Stimulated activated CD4-positive, alpha-beta T cell treated with anti-CD3 and anti-CD28 coated beads, TNF-alpha, amount 100 ng/mL, for 4 hours (primary cell): ENCODE measurements at regions not wholly inside any gene's neighbourhood (a gene's known extent, or its start where the extent isn't known, plus 50 kb on each side); places are given as distances from the start of the nearest gene placed in this dataset.
"Not testable (repeated sequence)": the region's sequence is repeated elsewhere in the genome, so short reads cannot be mapped to it uniquely, and the experiment has no call there.

ENCODE experiments used
- DNase-seq, 3 experiments: peaks; one replicate each; pipeline ENCODE4 v3.0.0-alpha.2; 2020; ENCODE audit warnings: low read depth in 3 of 3

DNA sequence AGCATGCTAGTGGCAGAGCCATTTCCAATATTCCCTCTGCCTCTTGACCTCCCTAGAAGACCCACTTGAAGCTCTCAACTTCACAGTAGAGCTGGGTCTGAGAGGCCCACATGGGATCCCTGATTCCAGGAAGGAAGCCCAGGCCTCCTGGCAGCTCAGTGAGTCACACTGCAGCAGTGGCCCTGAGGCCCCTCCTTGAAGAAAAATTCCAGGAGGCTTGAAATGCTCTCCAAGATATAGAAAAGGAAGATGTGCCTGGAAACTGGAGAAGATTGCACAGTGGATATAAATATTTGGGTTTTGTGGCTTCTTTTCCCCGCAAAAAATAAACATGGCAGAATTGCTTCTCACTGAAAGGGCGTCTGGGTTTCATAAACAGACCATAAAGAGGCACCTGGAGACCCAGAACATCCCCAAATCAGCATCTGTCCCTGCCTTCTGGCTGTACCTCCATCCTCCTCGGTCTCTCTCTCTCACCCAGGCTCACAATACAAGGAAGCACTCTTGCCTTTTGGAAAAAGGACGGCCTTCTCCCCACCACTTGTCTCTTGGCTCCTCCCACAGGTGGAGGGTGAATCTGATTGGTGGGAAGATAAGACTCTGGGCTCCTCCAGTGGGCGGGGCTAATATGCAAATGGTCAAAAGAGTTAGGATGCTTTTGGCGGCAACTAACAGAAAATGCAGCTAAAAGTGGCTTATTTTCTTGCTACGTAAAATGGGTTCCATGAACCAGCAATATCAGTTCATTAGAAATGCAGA, 200.0 kb upstream of the SULF2 start:
- no peak for DNase-seq

DNA sequence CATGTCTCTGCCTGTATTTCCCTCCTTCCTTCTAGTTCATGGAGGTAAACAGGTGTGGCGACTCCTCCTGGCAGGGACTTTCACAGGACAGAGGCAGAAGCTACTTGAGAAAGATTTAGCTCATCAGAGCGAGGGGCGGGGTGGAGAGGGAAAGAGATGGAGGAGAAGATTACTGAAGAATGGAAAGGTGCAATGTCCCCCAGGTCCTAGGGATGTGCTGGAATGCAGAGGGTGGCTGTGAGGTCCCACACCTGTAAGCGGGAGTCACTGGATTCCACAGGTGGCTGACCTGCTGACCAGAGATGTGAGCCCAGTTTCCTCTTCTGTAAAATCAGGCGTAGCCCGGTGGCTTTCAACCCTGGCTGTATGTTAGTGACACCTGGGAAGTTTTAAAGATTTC, 199.2 kb upstream of the SULF2 start:
- DNase-seq = no peak

- DNase-seq = not testable (repeated sequence)
Observed at GRCh38 chr20:47983642-47984041, 198.4 kb upstream of the SULF2 start.

- DNase-seq = no peak
Observed at GRCh38 chr20:47982574-47983360, 197.5 kb upstream of the SULF2 start.

GRCh38 chr20:47981222-47981621, 195.9 kb upstream of the SULF2 start:
- no peak for DNase-seq

DNA sequence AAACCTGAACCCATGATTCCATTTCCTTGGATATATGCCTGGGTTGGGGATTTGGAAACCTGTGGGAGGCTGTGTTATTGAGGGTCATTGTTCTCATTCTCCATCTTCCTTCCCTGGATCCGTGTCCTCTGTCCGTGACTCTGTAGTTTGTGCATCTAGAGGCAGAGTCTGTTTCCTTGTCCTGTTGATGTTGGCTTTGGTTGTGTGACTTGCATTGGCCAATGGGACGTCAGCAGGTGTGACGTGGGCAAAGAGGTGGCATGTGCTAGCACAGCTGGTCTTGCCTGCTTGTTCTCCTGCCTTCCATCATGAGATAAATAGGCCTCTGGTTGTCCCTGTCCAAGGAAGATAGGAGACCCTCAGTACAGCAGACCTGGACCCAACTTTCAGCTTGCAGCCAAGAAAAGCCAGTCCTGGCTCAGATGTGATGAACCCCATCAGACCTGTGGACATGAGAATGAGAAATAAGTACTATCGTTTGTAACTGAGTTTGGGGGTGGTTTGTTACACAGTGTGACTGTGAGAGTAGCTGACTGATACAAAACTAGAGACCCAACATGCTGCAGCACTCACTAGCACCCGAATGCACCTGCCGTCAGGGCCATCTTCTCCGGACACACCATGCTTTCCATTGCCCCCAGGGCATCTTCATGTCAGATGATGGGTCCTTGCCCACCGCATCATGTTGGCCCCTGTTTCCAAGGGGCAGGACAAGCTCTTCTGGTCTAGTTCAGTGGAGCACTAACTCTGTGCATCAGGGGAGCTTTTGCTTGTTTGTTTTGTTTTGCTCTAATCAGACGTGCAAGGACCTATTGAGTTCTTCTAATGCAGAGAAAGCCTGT, 195.3 kb upstream of the SULF2 start:
- DNase-seq = no peak

DNA sequence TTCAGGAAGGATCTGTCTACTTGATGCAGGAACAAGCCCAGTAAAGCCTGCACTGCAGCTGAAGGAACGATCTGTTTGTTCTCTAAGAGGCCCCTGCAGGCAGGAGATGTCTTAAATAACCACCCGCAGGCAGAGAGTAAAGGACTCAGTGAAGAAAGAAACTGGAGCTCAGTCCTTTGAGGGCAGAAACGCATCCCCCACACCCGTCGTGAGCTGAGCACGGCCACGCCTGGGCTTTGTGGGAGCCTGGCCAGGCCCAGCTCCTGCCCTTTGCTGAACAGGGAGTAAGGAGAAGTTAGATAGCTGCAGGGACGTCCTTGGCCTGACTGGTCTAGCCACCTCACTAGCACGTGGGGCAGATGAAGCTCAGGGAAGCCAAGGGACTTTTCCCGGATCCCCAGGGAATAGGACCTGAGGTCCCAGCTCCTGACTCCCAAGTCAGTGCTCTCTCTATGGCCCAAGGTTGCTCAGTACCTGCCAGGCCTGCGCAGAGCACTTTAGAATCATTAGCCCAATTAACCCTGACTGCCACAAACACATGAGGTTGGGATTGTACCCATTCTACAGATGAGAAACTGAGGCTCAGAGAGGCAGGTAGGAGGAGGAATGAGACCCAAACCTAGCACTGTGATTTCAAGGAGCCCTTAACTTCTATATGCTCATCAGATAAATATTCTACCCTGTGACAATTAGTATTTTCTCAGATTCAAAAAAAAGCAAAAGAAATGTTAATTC, 194.2 kb upstream of the SULF2 start:
- DNase-seq = not testable (repeated sequence)

GRCh38 chr20:47978428-47979120, 193.3 kb upstream of the SULF2 start:
- DNase-seq = not testable (repeated sequence)

DNA sequence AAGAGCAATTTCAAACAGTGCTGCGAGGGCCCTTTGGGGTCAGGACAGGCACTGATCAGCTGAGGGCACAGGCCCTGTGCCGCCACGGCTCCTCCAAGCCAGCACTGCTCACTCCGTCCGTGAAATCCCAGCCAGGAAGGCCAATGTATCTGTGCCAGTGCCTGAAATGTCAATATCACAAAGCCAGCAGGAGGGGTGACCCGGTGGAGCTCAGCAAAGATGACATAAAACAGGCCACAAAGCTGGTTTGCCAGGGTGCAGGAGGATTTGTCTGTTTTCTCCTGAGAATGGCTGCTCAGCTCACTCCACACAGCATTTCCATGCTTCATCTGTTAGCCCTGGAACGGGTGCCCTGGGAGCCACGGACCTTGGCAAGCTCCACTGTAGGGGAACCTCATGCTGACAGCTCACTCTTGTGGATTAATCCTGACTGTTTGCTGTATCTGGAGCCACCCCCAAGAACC, 192.5 kb upstream of the SULF2 start:
- not testable (repeated sequence) for DNase-seq

GRCh38 chr20:47977017-47977788, 191.9 kb upstream of the SULF2 start:
- not testable (repeated sequence) for DNase-seq

- no peak for DNase-seq
Observed at GRCh38 chr20:47974234-47974878, 189.1 kb upstream of the SULF2 start.

DNA sequence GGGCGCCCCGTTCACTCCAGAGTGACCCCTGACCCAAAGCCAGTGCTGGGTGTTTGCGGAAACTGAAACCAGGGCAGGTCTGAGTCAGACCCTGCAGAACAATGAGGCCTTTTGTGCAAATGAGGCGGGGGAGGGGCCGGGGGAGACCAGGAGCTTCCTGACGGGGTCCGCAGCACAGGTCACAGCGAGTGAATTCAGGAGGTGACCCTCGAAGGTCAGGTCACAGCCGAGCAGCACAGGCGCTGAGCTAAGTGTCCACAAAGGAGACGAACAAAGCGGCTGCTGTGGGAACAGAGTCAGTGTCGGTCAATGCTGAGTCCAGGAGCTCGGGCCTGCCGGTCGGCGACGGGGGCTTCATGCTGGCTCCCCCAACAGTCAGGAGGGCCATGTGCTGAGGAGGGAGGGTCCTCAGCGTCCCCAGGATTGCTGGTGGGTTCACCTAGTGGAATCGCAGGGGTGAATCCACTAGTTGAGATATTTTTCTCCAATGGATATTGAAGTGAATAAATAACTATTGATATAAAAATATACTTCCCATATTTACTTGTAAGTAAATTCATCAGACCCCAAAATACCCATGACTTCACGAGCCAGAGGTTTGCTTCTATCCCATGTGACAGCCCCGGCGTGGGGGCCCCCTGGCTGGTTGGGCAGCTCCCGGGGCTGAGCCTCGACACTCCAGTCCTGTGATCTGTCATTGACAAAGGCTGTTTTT, 188.4 kb upstream of the SULF2 start:
- no peak for DNase-seq

DNA sequence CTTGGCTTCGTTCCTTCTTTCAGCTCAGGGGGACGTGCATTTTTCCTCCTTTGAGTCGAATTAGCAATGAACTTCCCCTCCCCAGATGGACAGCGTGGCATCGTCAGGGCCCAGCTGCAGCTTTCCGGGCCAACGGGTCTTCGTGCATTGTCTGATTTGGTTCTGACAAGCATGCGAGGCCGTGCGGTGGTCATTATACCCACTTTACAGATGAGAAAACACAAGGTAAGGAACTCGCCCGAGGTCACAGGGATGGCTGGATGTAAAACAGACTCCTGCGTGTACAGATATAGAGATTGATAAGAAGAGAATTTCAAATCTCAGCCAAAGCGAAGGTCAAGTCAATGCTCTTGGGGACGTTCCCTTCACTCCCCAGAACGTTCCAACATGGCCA, 187.6 kb upstream of the SULF2 start:
- no peak for DNase-seq

DNA sequence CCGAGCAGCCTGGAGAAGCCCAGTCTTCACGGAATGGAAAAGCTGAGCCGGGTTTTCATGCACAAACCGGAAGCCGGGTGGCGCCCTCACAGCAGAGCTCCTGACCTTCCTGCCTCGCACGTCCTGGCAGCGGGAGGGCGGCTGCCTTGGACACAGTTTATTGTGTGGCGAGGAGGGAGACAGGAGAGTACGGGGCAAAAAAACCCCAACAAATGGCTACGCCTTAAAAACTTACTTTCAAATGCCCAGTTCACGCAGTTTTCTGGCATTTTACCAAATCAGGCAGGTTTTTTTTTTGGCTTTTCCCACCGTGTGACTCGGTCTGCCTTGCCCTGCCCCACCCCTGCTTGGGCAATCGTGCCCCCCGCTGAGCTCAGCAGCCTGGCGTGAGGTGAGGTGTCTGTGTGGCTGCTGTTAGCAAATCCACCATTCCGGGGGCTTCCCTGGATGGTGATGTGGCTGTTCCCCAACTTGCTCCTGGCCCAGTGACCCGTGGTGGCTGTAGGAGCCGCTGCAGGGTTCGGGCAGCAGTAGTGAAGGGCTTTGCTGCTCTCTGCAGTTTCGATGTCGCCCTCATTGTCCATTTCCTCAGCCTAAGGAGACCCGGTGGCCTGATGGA, 187.1 kb upstream of the SULF2 start:
- DNase-seq = not testable (repeated sequence)

DNA sequence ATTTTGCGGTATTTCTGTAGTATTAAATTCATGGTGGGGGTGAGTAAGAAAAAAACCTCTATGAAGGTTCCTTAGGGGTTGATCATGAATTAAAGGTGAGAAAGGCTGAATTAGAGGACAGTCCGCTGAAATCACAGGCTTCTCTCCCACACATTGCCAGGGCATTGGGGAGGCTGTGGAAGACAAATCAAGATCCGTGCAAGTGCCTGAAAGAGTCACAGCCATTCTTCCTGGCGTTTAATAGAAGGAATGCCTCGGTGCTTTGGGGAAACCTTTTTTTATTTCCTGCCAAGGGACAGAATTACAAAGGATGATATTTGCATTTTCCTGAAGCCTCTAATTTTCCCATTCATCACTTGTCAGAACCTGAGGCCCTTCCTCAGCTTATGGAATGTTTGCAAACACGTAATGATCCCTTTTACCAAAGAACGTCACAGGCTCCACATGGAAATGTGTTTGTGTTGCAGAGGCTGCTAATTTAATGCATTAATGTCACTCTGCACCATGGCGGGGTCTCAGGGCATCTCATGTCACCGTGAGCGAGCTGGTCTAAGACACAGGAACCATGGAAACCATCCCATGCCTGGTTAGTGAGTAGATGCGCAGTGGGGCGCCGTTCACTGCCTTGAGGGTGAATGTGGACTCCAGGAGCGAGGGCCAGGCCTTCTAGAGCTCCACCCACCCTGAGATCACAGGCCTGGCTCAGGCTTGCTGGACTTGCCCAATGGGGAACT, 185.9 kb upstream of the SULF2 start:
- no peak for DNase-seq

DNA sequence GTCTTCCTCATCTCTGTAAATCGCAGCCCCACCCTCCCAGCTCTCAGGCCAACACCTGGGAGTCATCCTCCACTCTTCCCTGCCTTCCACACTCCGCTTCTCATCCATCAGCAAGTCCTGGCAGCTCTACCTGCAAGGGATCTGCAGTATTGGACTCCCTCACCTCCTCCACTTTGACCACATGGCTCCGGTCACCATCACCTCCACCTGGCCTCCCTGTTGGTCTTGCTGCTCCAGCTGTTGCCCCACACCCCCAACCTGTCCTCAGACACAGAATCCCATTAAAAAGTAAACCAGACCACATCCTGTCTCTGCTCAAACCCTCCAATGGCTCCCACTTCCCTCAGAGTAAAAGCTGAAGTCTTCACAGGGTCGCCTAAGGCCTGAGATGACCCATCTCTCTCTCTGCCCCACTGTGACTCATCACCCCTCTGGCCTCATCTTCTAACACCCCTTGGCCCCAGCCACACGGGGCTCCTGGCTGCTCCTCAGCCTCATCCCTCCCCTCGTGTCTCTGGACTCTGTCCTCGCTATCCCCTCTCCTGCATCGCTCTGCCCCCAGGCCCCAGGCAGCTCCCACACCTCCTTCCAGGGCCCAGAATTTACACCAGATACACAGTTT, 185.1 kb upstream of the SULF2 start:
- DNase-seq = no peak

DNA sequence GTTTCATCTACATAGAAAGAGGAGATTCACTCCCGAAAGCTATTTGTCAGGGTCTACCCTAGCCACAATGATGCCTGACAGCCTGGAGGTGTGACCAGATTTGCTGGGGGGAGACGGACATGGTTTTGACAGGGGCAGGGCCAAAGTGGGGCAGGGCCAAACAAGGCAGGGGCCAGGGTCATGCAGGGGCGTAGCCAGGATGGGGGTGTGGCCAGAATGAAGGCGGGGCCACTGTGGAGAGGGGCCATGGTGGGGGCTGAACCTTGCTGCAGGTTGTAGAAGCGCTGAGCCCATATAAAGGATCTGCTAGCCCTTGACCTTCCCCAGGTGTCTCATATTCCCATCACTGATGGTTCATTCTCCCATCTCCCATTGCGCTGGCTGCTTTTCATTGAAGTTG, 184.1 kb upstream of the SULF2 start:
- DNase-seq = no peak
